ENCODE measurements at regions not wholly inside any gene's neighbourhood (a gene's known extent, or its start where the extent isn't known, plus 50 kb on each side); places are given as distances from the start of the nearest gene placed in this dataset.

DNA sequence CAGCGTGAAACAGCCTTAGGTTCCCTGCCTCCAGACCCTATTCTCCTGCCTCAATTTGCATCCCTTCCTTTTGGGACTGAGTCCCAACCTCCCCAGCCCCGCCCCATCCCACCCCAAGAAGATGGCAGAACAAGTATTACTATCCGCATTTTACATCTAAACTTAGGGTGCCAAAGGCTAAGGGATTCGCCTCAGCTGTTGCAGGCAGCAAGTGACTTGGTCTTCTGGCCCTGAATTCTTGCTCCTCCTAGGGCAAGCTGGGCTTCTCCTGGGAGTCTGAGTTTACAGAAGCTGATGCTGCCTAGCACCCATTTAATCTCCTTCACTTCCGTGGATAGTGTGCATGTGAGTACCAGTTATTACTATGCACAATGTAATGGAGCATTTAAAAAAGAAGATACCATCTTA lies 161.3 kb upstream of the NR5A2 start:
- Histone ChIP-seq H4K20me1 (ENCODE audit: low read depth) (no peaks in the 10 kb centered on the region), H3K9ac (no peak overlapping the region), H3K79me2 (ENCODE audit: low read depth) (no peaks in the 10 kb centered on the region), H3K4me3 (no peak overlapping the region), H2AFZ (replicated peaks) (peak overlapping the region; percentile 86), H3K4me2 (peak overlapping the region; percentile 46), H3K27ac (no peak overlapping the region), H3K9me3 (ENCODE audit: low read depth) (no peaks in the 10 kb centered on the region), H3K4me1 (peaks cover 7% of the 10 kb centered on the region), H3K36me3 (no peaks in the 10 kb centered on the region), H3F3A (ENCODE audit: low read depth) (no peaks in the 10 kb centered on the region), H3K27me3 (no peaks in the 10 kb centered on the region)
- peaks cover 2% of the 10 kb centered on the region for H3K27me3 Mint-ChIP-seq (ENCODE audit: insufficient read depth, low read depth)
- no peaks in the 10 kb centered on the region for H3K36me3 Mint-ChIP-seq
- no peak overlapping the region for H3K27ac Mint-ChIP-seq
- TF ChIP-seq EZH2 (IDR thresholded peaks at IDR 0.05) (no peak), EZH2phosphoT487 (IDR thresholded peaks at IDR 0.05) (no peak)
- TF ChIP-seq, protein P1, sequence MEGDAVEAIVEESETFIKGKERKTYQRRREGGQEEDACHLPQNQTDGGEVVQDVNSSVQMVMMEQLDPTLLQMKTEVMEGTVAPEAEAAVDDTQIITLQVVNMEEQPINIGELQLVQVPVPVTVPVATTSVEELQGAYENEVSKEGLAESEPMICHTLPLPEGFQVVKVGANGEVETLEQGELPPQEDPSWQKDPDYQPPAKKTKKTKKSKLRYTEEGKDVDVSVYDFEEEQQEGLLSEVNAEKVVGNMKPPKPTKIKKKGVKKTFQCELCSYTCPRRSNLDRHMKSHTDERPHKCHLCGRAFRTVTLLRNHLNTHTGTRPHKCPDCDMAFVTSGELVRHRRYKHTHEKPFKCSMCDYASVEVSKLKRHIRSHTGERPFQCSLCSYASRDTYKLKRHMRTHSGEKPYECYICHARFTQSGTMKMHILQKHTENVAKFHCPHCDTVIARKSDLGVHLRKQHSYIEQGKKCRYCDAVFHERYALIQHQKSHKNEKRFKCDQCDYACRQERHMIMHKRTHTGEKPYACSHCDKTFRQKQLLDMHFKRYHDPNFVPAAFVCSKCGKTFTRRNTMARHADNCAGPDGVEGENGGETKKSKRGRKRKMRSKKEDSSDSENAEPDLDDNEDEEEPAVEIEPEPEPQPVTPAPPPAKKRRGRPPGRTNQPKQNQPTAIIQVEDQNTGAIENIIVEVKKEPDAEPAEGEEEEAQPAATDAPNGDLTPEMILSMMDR (IDR thresholded peaks at IDR 0.05) = no peak
- H3K4me3 Mint-ChIP-seq = no peak overlapping the region
- no peak for DNase-seq (ENCODE audit: low spot score)
- no peaks in the 10 kb centered on the region for H3K9me3 Mint-ChIP-seq
- peaks cover 9% of the 10 kb centered on the region for H3K4me1 Mint-ChIP-seq

DNA sequence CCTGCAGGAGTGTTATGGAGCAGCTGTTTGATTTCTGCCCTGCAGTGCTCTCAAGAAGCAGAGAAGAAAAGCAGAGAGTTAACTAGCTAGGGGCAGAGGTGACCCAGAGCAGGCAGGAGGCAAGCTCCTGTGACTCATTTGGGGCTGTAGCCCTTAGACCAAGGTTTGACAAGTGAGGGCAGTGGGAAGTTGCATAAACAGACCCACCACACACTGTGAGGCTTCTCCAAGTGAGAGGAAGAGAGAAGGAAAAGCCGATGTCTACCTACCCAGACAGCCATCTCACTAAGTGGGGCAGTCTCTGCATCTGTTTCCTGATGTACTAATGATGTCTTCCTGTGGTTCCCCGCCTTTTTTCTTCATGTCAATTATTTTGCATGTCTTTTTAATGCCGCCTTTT lies 159.9 kb upstream of the NR5A2 start:
- Mint-ChIP-seq H3K27ac (no peak overlapping the region), H3K4me1 (peaks cover 9% of the 10 kb centered on the region), H3K27me3 (ENCODE audit: insufficient read depth, low read depth) (peaks cover 2% of the 10 kb centered on the region), H3K4me3 (no peak overlapping the region), H3K9me3 (no peaks in the 10 kb centered on the region), H3K36me3 (no peaks in the 10 kb centered on the region)
- Histone ChIP-seq H3F3A (ENCODE audit: low read depth) (no peaks in the 10 kb centered on the region), H3K27me3 (no peaks in the 10 kb centered on the region), H4K20me1 (ENCODE audit: low read depth) (no peaks in the 10 kb centered on the region), H2AFZ (replicated peaks) (no peak overlapping the region), H3K79me2 (ENCODE audit: low read depth) (no peaks in the 10 kb centered on the region), H3K4me2 (no peak overlapping the region), H3K36me3 (no peaks in the 10 kb centered on the region), H3K9ac (no peak overlapping the region), H3K4me1 (peaks cover 7% of the 10 kb centered on the region), H3K27ac (no peak overlapping the region), H3K4me3 (no peak overlapping the region), H3K9me3 (ENCODE audit: low read depth) (no peaks in the 10 kb centered on the region)
- no peak for TF ChIP-seq EZH2phosphoT487 (IDR thresholded peaks at IDR 0.05)
- no peak for TF ChIP-seq EZH2 (IDR thresholded peaks at IDR 0.05)
- TF ChIP-seq, protein P1 (IDR thresholded peaks at IDR 0.05) = no peak
- no peak for DNase-seq (ENCODE audit: low spot score)

- Histone ChIP-seq H3F3A (ENCODE audit: low read depth) (no peaks in the 10 kb centered on the region), H3K4me3 (no peak overlapping the region), H3K79me2 (ENCODE audit: low read depth) (no peaks in the 10 kb centered on the region), H2AFZ (replicated peaks) (no peak overlapping the region), H3K27me3 (no peaks in the 10 kb centered on the region), H3K9ac (no peak overlapping the region), H3K4me1 (peaks cover 7% of the 10 kb centered on the region), H3K4me2 (no peak overlapping the region), H4K20me1 (ENCODE audit: low read depth) (no peaks in the 10 kb centered on the region), H3K36me3 (no peaks in the 10 kb centered on the region), H3K9me3 (ENCODE audit: low read depth) (no peaks in the 10 kb centered on the region), H3K27ac (no peak overlapping the region)
- Mint-ChIP-seq H3K4me3 (no peak overlapping the region), H3K27ac (no peak overlapping the region), H3K36me3 (no peaks in the 10 kb centered on the region), H3K9me3 (no peaks in the 10 kb centered on the region), H3K4me1 (peaks cover 9% of the 10 kb centered on the region), H3K27me3 (ENCODE audit: insufficient read depth, low read depth) (peaks cover 2% of the 10 kb centered on the region)
- DNase-seq (ENCODE audit: low spot score) = no peak
- TF ChIP-seq EZH2 (IDR thresholded peaks at IDR 0.05) = no peak
- no peak for TF ChIP-seq EZH2phosphoT487 (IDR thresholded peaks at IDR 0.05)
- TF ChIP-seq, protein P1 (IDR thresholded peaks at IDR 0.05) = no peak
Observed at GRCh38 chr1:199868777-199869176, 158.7 kb upstream of the NR5A2 start.

All from neural progenitor cell (in vitro differentiated cells).